Neural cell (in vitro differentiated cells): ENCODE measurements at regions not wholly inside any gene's neighbourhood (a gene's known extent, or its start where the extent isn't known, plus 50 kb on each side); places are given as distances from the start of the nearest gene placed in this dataset.

ENCODE experiments used
- CTCF ChIP-seq: fragments of 450-650 bp; IDR thresholded peaks from 2 replicates; pipeline ENCODE4 v1.5.1; 2014; ENCODE audit warnings: antibody characterized with exemption, mild to moderate bottlenecking, moderate library complexity; ENCODE audit not compliant: poor library complexity, severe bottlenecking
- EP300 ChIP-seq: fragments of 450-650 bp; conservative IDR thresholded peaks from 2 replicates; pipeline ENCODE4 v1.6.1; 2014; ENCODE audit warnings: antibody characterized with exemption, mild to moderate bottlenecking, moderate library complexity; ENCODE audit not compliant: poor library complexity, severe bottlenecking
- EZH2 ChIP-seq: fragments of 200-600, 300-800 bp; shearing (Covaris generic), sonication (generic); IDR thresholded peaks from 2 replicates; pipeline ENCODE4 v1.6.1; 2014; ENCODE audit warnings: antibody characterized with exemption, low read length, borderline replicate concordance, mild to moderate bottlenecking; ENCODE audit not compliant: insufficient read depth, poor library complexity, severe bottlenecking
- POLR2AphosphoS5 ChIP-seq: IDR thresholded peaks from 2 replicates; pipeline ENCODE4 v1.6.1; 2012
- RAD21 ChIP-seq: fragments of 450-650 bp; conservative IDR thresholded peaks from 2 replicates; pipeline ENCODE4 v1.6.1; 2014; ENCODE audit warnings: antibody characterized with exemption, mild to moderate bottlenecking, moderate library complexity
- TAF1 ChIP-seq: IDR thresholded peaks from 2 replicates; pipeline ENCODE4 v1.6.1; 2012; ENCODE audit warnings: low read depth
- TF ChIP-seq, protein P1 (sequence below): IDR thresholded peaks from 2 replicates; pipeline ENCODE4 v1.6.1; 2012; ENCODE audit warnings: borderline replicate concordance

GRCh38 chr19:46952874-46953273 lies 66.8 kb upstream of the NPAS1 start:
- TF ChIP-seq CTCF (no peak), EZH2 (no peak), RAD21 (no peak), TAF1 (no peak), POLR2AphosphoS5 (no peak), EP300 (no peak)
- TF ChIP-seq, protein P1, sequence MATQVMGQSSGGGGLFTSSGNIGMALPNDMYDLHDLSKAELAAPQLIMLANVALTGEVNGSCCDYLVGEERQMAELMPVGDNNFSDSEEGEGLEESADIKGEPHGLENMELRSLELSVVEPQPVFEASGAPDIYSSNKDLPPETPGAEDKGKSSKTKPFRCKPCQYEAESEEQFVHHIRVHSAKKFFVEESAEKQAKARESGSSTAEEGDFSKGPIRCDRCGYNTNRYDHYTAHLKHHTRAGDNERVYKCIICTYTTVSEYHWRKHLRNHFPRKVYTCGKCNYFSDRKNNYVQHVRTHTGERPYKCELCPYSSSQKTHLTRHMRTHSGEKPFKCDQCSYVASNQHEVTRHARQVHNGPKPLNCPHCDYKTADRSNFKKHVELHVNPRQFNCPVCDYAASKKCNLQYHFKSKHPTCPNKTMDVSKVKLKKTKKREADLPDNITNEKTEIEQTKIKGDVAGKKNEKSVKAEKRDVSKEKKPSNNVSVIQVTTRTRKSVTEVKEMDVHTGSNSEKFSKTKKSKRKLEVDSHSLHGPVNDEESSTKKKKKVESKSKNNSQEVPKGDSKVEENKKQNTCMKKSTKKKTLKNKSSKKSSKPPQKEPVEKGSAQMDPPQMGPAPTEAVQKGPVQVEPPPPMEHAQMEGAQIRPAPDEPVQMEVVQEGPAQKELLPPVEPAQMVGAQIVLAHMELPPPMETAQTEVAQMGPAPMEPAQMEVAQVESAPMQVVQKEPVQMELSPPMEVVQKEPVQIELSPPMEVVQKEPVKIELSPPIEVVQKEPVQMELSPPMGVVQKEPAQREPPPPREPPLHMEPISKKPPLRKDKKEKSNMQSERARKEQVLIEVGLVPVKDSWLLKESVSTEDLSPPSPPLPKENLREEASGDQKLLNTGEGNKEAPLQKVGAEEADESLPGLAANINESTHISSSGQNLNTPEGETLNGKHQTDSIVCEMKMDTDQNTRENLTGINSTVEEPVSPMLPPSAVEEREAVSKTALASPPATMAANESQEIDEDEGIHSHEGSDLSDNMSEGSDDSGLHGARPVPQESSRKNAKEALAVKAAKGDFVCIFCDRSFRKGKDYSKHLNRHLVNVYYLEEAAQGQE = no peak
